Endodermal cell (in vitro differentiated cells): ENCODE measurements at regions not wholly inside any gene's neighbourhood (a gene's known extent, or its start where the extent isn't known, plus 50 kb on each side); places are given as distances from the start of the nearest gene placed in this dataset.

Experiments
- DNase-seq: peaks from one replicate; pipeline ENCODE4 v3.0.0-alpha.2; 2017
- H3K27ac ChIP-seq: 2 replicates; pipeline ENCODE4 v1.5.1; 2013; ENCODE audit warnings: mild to moderate bottlenecking, low read depth, low read length, moderate library complexity
- H3K27me3 ChIP-seq: 2 replicates; pipeline ENCODE4 v1.6.1; 2013; ENCODE audit warnings: mild to moderate bottlenecking, low read length, moderate library complexity; ENCODE audit not compliant: insufficient read depth, control insufficient read depth, poor library complexity, severe bottlenecking
- H3K36me3 ChIP-seq: 2 replicates; pipeline ENCODE4 v1.7.0; 2013; ENCODE audit warnings: mild to moderate bottlenecking, low read length, moderate library complexity; ENCODE audit not compliant: control insufficient read depth, insufficient read depth
- H3K4me1 ChIP-seq: one replicate; pipeline ENCODE4 v1.7.0; 2013; ENCODE audit warnings: low read length; ENCODE audit not compliant: control insufficient read depth, insufficient read depth
- H3K4me3 ChIP-seq: 2 replicates; pipeline ENCODE4 v1.5.1; 2013; ENCODE audit warnings: mild to moderate bottlenecking, low read length, moderate library complexity
- H3K9ac ChIP-seq: 2 replicates; pipeline ENCODE4 v1.6.1; 2013; ENCODE audit warnings: mild to moderate bottlenecking, low read length, moderate library complexity; ENCODE audit not compliant: poor library complexity, severe bottlenecking; ENCODE audit errors: extremely low read depth
- H3K9me3 ChIP-seq: 2 replicates; pipeline ENCODE4 v1.6.1; 2013; ENCODE audit warnings: mild to moderate bottlenecking, low read length, moderate library complexity; ENCODE audit not compliant: control insufficient read depth
- H3K27ac Mint-ChIP-seq: 2 replicates; pipeline ENCODE4 v1.8.0; 2020; ENCODE audit warnings: mixed read lengths
- H3K27me3 Mint-ChIP-seq: 2 replicates; pipeline ENCODE4 v1.8.0; 2021; ENCODE audit warnings: mild to moderate bottlenecking, mixed read lengths; ENCODE audit not compliant: insufficient read depth
- H3K36me3 Mint-ChIP-seq: 2 replicates; pipeline ENCODE4 v1.8.0; 2020; ENCODE audit warnings: low read depth, mixed read lengths
- H3K4me1 Mint-ChIP-seq: 2 replicates; pipeline ENCODE4 v1.8.0; 2020; ENCODE audit warnings: mixed read lengths
- H3K4me3 Mint-ChIP-seq: 2 replicates; pipeline ENCODE4 v1.8.0; 2020; ENCODE audit warnings: mild to moderate bottlenecking, moderate library complexity, mixed read lengths
- H3K9me3 Mint-ChIP-seq: 2 replicates; pipeline ENCODE4 v1.8.0; 2020; ENCODE audit warnings: mild to moderate bottlenecking, mixed read lengths
- WGBS, 2 experiments: methylation state at CpG; one replicate each; pipeline versions ENCODE4 v1.1.5 to v1.1.7; 2013; ENCODE audit warnings: missing lambda C conversion rate in 2 of 2, mixed read lengths in 1 of 2; ENCODE audit not compliant: insufficient coverage in 1 of 2, insufficient read length in 1 of 2; 5-methylcytosine and 5-hydroxymethylcytosine counted together
- TF ChIP-seq, protein P1 (sequence below): fragments of 200-600 bp; sonication (generic); conservative IDR thresholded peaks from 2 replicates; pipeline ENCODE4 v1.5.0; 2021; ENCODE audit warnings: antibody characterized with exemption, mild to moderate bottlenecking

DNA sequence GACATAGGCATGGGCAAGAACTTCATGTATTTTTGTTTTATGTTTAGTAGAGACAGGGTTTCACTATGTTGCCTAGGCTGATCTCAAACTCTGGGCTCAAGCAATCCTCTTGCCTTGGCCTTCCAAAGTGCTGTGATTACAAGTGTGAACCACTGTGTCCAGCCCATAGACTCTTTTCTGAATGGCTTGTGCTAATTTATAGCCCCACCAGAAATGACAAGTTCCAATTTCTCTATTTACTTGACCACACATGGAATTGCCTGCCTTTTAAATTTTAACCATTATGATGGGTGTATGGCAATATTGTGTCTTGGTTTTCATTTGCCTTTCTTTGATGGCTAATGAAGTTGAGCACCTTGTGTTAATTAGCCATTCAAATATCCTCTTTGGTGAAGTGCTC is 85.8 kb upstream of the NECTIN1 start:
- Histone ChIP-seq H3K9ac (no peak overlapping the region), H3K4me3 (no peak overlapping the region), H3K36me3 (no peaks in the 10 kb centered on the region), H3K27me3 (peaks cover 28% of the 10 kb centered on the region), H3K27ac (no peak overlapping the region), H3K9me3 (peaks cover 6% of the 10 kb centered on the region), H3K4me1 (peaks cover under 1% of the 10 kb centered on the region)
- DNase-seq, result no peak
- Mint-ChIP-seq H3K36me3 (no peaks in the 10 kb centered on the region), H3K27ac (no peak overlapping the region), H3K4me1 (peaks cover 32% of the 10 kb centered on the region), H3K9me3 (peaks cover 9% of the 10 kb centered on the region), H3K27me3 (peaks cover 15% of the 10 kb centered on the region), H3K4me3 (no peak overlapping the region)
- TF ChIP-seq, protein P1, sequence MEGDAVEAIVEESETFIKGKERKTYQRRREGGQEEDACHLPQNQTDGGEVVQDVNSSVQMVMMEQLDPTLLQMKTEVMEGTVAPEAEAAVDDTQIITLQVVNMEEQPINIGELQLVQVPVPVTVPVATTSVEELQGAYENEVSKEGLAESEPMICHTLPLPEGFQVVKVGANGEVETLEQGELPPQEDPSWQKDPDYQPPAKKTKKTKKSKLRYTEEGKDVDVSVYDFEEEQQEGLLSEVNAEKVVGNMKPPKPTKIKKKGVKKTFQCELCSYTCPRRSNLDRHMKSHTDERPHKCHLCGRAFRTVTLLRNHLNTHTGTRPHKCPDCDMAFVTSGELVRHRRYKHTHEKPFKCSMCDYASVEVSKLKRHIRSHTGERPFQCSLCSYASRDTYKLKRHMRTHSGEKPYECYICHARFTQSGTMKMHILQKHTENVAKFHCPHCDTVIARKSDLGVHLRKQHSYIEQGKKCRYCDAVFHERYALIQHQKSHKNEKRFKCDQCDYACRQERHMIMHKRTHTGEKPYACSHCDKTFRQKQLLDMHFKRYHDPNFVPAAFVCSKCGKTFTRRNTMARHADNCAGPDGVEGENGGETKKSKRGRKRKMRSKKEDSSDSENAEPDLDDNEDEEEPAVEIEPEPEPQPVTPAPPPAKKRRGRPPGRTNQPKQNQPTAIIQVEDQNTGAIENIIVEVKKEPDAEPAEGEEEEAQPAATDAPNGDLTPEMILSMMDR, result no peak

DNA sequence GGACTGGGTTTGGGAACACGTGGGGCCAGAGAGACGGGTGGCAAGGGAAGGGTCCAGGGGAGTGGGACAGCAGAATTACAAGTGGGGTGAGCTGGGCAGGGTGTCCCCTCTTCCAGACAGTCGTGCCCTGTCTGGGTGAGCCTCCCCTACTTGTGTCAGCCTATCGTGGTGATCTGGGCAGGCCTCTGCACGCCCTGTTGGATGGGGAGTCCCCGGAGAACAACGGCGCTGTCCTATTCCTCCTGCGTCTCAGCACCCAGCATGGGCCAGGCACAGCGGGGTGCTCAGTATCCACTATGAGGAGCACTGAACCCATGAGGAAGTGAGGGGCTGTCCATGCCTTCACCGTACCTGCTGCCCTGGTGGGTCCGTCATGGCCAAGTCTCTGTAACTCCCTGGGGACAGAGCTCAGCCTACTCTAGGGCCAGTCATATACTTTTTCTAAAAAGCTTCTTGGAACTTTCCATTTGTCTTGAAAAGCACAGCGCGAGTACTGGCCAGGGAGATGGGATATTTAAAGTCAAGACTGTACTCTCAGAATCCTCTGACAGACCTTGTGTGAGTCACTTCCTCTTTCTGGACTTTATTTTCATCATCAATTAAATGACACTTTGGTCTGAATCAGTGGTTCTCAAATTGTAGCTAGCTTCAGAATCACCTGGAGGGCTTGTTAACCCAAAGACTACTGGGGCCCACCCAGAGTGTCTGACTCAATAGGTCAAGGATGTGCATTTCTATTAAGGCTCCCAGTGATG is 81.7 kb upstream of the NECTIN1 start:
- no peak for DNase-seq
- Histone ChIP-seq H3K27me3 (peaks cover 61% of the 10 kb centered on the region), H3K36me3 (no peaks in the 10 kb centered on the region), H3K4me1 (peaks cover 3% of the 10 kb centered on the region), H3K9ac (no peak overlapping the region), H3K4me3 (no peak overlapping the region), H3K27ac (no peak overlapping the region), H3K9me3 (peaks cover 6% of the 10 kb centered on the region)
- H3K36me3 Mint-ChIP-seq, result no peaks in the 10 kb centered on the region
- H3K27me3 Mint-ChIP-seq, result peaks cover 45% of the 10 kb centered on the region
- H3K4me3 Mint-ChIP-seq, result no peak overlapping the region
- no peak overlapping the region for H3K27ac Mint-ChIP-seq
- peaks cover 30% of the 10 kb centered on the region for H3K4me1 Mint-ChIP-seq
- WGBS, 2 experiments, result 94 to 98% methylated on average over 9 to 14 of the region's 14 CpGs
- H3K9me3 Mint-ChIP-seq, result peaks cover 9% of the 10 kb centered on the region
- TF ChIP-seq, protein P1, result no peak

DNA sequence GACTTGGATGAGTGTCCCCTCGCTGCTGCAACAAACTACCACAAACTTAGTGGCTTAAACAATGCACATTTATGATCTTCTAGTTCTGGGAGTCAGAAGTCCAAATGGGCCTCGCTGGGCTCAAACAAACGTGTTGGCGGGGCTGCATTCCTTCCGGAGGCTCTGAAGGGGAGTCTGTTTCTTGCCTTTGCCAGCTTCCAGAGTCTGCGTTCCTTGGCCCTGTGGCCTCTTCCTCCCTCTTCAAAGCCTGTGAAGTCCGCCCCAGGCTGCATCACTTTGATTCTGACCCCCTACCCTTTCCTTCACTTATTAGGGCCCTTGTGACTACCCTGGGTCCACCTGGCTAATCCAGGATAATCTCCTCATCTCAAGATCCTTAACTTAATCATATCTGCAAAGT is 80.3 kb upstream of the NECTIN1 start:
- H3K4me3 ChIP-seq, result no peak overlapping the region
- H3K4me1 Mint-ChIP-seq, result peaks cover 30% of the 10 kb centered on the region
- H3K36me3 Mint-ChIP-seq, result no peaks in the 10 kb centered on the region
- H3K9ac ChIP-seq, result no peak overlapping the region
- DNase-seq, result no peak
- TF ChIP-seq, protein P1, result no peak
- no peaks in the 10 kb centered on the region for H3K36me3 ChIP-seq
- peaks cover 68% of the 10 kb centered on the region for H3K27me3 ChIP-seq
- peaks cover 48% of the 10 kb centered on the region for H3K27me3 Mint-ChIP-seq
- peaks cover 3% of the 10 kb centered on the region for H3K4me1 ChIP-seq
- no peak overlapping the region for H3K27ac Mint-ChIP-seq
- peaks cover 6% of the 10 kb centered on the region for H3K9me3 ChIP-seq
- H3K4me3 Mint-ChIP-seq, result no peak overlapping the region
- no peak overlapping the region for H3K27ac ChIP-seq
- peaks cover 9% of the 10 kb centered on the region for H3K9me3 Mint-ChIP-seq
- WGBS, 2 experiments, result 90 to 93% methylated on average over 7 of the region's 7 CpGs
